Rectal smooth muscle tissue (tissue), 1 donor: ENCODE measurements at regions not wholly inside any gene's neighbourhood (a gene's known extent, or its start where the extent isn't known, plus 50 kb on each side); places are given as distances from the start of the nearest gene placed in this dataset.

Source experiments
- H3K27ac ChIP-seq: one replicate; pipeline ENCODE4 v1.7.0; 2013; ENCODE audit warnings: low read depth, low read length, inconsistent platforms
- H3K27me3 ChIP-seq: one replicate; pipeline ENCODE4 v1.7.0; 2013; ENCODE audit warnings: low read length; ENCODE audit not compliant: control insufficient read depth, insufficient read depth
- H3K36me3 ChIP-seq: one replicate; pipeline ENCODE4 v1.7.0; 2013; ENCODE audit warnings: low read length; ENCODE audit not compliant: control insufficient read depth, insufficient read depth
- H3K4me1 ChIP-seq: one replicate; pipeline ENCODE4 v1.7.0; 2013; ENCODE audit warnings: low read length; ENCODE audit not compliant: control insufficient read depth, insufficient read depth
- H3K4me3 ChIP-seq: one replicate; pipeline ENCODE4 v1.7.0; 2013; ENCODE audit warnings: low read length
- H3K9ac ChIP-seq: one replicate; pipeline ENCODE4 v1.7.0; 2013; ENCODE audit warnings: low read length

GRCh38 chr22:46067159-46068111, 82.9 kb upstream of the PPARA start:
- peak overlapping the region; percentile 53 for H3K4me3 ChIP-seq

GRCh38 chr22:46068181-46068592, 82.1 kb upstream of the PPARA start:
- Histone ChIP-seq H3K4me1 (peaks cover 55% of the 10 kb centered on the region), H3K9ac (no peak overlapping the region), H3K27ac (peak overlapping the region; percentile 96), H3K27me3 (no peaks in the 10 kb centered on the region), H3K36me3 (no peaks in the 10 kb centered on the region), H3K4me3 (peak overlapping the region; percentile 53)

More at GRCh38 chr22:46067159-46068111, 82.9 kb upstream of the PPARA start:
- no peaks in the 10 kb centered on the region for H3K27me3 ChIP-seq
- no peak overlapping the region for H3K9ac ChIP-seq
- peak overlapping the region; percentile 96 for H3K27ac ChIP-seq
- H3K36me3 ChIP-seq, result no peaks in the 10 kb centered on the region
- peaks cover 61% of the 10 kb centered on the region for H3K4me1 ChIP-seq

DNA sequence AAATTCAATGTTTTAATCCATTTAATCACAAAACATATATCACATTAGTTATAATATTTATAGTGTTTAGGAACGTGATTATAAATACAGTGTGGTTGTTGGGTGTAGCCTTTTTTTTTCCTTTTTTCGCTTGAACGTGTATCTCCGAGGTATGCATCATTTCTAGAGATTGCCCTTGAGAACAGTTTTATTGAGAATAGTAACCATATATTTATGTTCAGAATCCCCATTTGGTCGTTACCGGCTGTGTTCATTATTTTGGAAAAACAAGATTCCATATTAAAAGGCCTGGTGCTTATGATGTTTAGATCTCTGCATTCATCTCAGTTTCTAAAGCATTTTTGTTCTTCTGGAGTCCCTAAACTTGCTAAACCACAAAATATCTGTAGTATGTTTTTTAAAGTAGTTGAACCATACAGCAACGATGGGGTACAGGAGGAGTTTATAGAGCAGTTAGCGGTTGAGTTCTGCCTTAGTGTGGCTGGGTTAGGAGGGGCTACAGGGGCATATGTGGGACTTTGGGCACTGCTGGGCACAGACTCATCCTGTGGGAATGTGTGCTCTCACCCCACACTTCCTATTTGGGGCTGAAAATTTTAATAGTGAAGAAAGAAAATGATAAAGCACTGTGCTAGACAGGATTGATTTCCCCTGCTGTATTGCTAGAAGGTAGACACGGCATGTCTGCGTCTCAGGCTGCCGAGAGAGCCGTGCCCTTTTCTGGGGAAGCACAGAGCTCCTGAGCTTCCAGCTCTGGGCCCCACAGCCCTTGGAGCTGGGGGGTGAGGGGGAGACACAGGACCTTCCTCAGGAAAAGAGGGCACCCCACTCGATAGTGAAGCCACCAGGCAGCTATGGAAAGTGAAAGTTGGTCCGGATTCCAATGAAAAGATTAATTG, 81.5 kb upstream of the PPARA start:
- Histone ChIP-seq H3K27me3 (no peaks in the 10 kb centered on the region), H3K9ac (peak overlapping the region; percentile 16), H3K4me1 (peaks cover 49% of the 10 kb centered on the region), H3K27ac (peak overlapping the region; percentile 96), H3K4me3 (peak overlapping the region; percentile 82), H3K36me3 (no peaks in the 10 kb centered on the region)

- no peaks in the 10 kb centered on the region for H3K36me3 ChIP-seq
- peak overlapping the region; percentile 82 for H3K4me3 ChIP-seq
- no peaks in the 10 kb centered on the region for H3K27me3 ChIP-seq
- H3K27ac ChIP-seq, result peak overlapping the region; percentile 96
- H3K9ac ChIP-seq, result peak overlapping the region; percentile 91
- H3K4me1 ChIP-seq, result peaks cover 45% of the 10 kb centered on the region
These were observed 80.7 kb upstream of the PPARA start for GRCh38 chr22:46069521-46070214.

DNA sequence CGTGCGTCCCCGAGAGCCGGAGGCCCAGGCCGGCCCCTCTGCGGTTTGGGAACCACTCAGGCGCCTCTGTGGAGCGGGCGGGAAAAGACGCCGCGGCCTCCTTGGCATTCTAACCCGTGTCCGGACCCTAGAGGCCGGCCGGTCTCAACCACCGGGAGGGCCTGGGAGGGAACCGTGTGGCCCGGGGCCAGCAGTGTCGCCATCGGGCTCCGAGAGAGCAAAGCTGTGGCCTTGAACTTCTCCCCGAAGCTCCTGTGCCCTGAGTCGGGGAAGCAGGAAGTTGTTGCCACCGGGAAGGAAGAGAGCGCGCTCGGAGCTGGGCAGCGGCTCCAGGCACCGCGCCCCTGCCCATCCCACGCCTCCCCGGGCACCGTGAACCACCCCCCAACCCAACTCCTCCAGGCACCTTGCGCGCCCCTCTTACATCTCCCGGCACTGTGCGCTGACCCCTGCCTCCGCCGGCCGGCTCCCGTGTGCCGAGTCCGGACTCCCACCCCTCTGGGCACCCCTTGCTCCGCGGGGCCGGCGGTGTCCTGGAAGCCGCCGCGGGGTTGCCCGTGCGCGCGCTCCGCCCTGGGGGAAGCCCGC, 80.0 kb upstream of the PPARA start:
- Histone ChIP-seq H3K36me3 (no peaks in the 10 kb centered on the region), H3K9ac (peak overlapping the region; percentile 91), H3K4me1 (peaks cover 47% of the 10 kb centered on the region), H3K27ac (peak overlapping the region; percentile 96), H3K4me3 (peak overlapping the region; percentile 82), H3K27me3 (no peaks in the 10 kb centered on the region)

DNA sequence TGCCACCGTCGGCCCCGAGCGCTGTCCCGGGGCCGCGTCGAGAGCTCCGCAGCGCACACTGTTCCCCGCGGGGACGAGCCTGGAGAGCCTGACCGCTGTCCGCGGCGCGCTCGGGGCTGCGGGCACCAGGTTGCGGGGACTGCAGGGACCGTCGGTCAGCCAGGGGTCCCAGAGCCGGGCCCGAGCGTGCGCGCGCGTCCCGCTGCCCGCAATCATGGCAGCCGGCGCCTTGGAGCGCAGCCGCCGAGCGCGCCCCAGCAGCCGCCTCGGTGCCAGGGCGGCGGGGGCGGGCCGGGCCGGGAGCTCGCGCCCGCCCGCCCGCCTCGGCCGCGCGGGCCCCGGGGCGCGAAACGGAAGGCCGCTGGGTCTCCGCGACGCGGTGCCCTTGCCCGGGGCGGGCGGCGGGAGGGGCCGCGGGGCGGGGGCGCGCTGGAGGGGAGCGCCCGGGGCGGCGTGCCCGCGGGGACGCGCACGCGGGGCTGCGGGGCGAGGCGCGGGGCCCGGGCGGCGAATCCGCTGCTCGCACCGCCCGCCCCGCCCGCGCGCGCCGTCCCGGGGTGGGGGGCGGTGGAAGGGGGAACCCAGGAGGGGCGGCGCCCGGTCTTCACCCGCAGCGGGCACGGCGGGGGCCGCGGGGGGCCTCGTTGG, 79.4 kb upstream of the PPARA start:
- H3K4me1 ChIP-seq, result peaks cover 46% of the 10 kb centered on the region

GRCh38 chr22:46071451-46072109, 78.7 kb upstream of the PPARA start:
- peaks cover 46% of the 10 kb centered on the region for H3K4me1 ChIP-seq
- H3K4me3 ChIP-seq, result peak overlapping the region; percentile 78
- H3K9ac ChIP-seq, result no peak overlapping the region
- peaks cover 2% of the 10 kb centered on the region for H3K36me3 ChIP-seq
- H3K27me3 ChIP-seq, result no peaks in the 10 kb centered on the region
- peak overlapping the region; percentile 94 for H3K27ac ChIP-seq

More for the DNA sequence above, 79.4 kb upstream of the PPARA start:
- Histone ChIP-seq H3K27ac (peak overlapping the region; percentile 96), H3K36me3 (peaks cover 2% of the 10 kb centered on the region), H3K9ac (peak overlapping the region; percentile 74), H3K4me3 (peak overlapping the region; percentile 82), H3K27me3 (no peaks in the 10 kb centered on the region)

DNA sequence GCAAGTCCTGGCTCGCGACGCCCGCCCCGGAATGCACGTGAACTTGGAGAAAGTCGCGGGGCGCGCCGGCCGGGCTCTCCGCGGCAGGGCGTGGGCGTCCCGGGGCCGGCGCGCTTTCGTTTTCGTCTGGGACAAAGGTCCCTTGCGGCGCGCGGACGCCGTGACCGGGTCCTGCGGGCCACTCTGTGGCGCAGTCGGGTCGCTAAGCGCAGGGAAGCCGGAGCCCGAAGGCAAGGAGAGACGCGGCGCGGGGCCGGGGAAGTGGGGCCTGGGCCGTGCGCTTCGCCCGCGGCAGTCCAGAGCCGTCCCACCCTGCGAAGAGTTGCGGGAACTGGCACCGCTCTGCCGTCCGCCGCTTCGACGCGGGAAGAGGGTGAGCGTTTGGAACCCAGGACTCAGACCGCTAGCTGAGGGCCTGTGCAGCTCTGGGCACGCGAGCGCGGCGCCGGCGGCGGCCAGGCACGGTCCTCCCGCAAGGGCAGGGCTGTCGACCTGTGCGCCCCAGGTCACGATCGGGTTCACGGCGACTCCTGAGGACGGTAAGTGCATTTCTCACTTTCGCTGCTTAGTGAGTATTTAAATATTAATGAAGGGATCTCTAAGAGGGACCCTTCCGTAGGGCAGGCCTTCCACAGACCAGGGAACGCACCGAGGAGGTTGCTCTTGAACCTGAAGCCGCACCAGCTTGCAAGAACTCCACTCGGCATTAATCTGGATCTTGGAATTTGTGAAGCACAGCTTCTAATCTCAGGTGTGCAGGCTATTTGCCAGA, 78.0 kb upstream of the PPARA start:
- Histone ChIP-seq H3K4me1 (peaks cover 43% of the 10 kb centered on the region), H3K27me3 (no peaks in the 10 kb centered on the region)

DNA sequence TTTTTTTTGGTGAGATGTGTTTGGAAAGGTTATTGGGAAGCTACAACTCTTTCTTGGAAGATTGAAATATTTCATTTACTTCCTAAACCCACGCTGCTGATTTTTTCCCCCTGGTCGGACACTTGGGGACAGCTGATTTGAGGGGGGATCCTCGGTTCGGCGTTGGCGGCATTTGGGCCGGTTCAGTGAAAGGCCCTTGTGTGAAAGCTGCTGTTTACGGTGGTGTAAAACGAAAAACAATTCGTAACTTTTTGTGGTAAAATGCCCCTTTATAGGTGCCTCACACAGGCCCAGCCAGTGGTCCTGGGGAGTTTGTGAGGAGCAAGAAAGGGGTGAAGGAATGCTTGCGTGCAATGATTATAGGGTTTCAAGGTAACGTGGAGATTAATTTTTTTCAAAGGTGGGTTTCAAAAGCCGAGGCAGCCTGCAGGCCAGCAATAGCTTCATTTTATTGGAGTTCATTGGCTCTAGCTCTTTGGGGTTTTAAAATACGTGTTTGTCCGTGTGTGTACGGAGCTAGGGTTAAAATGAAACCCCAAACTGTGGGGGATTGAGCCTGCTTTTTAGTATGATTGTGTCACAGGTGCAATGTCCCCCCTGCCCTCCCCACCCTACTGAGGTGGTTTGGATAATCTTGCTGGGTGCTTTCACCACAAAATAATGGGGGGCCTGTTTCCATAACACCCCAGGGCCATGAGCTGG, 77.2 kb upstream of the PPARA start:
- peak overlapping the region; percentile 94 for H3K27ac ChIP-seq
- peak overlapping the region; percentile 34 for H3K9ac ChIP-seq
- H3K27me3 ChIP-seq, result no peaks in the 10 kb centered on the region
- peak overlapping the region; percentile 78 for H3K4me3 ChIP-seq
- H3K36me3 ChIP-seq, result peaks cover 2% of the 10 kb centered on the region
- H3K4me1 ChIP-seq, result peaks cover 39% of the 10 kb centered on the region

More for the DNA sequence above, 78.0 kb upstream of the PPARA start:
- H3K9ac ChIP-seq, result peak overlapping the region; percentile 82
- peak overlapping the region; percentile 78 for H3K4me3 ChIP-seq
- peak overlapping the region; percentile 94 for H3K27ac ChIP-seq
- peaks cover 2% of the 10 kb centered on the region for H3K36me3 ChIP-seq
